Bronchial epithelial cell (primary cell): ENCODE measurements at regions not wholly inside any gene's neighbourhood (a gene's known extent, or its start where the extent isn't known, plus 50 kb on each side); places are given as distances from the start of the nearest gene placed in this dataset.
A peak's percentile ranks its signal among the peaks of the same experiment; 100 is the strongest.

ENCODE experiments used
- DNase-seq: peaks from one replicate; pipeline ENCODE4 v3.0.0-alpha.2; 2010; ENCODE audit warnings: low read depth
- FAIRE-seq: peaks from 2 replicates; lab custom pipeline; 2011; peaks lifted over from hg19 to GRCh38; lab: Jason Lieb, UNC
- H3K27me3 ChIP-seq: 2 replicates; pipeline ENCODE4 v1.5.1; 2011; ENCODE audit warnings: low read length; ENCODE audit not compliant: control insufficient read depth, insufficient read depth
- H3K36me3 ChIP-seq: 2 replicates; pipeline ENCODE4 v1.5.1; 2011; ENCODE audit warnings: low read length; ENCODE audit not compliant: control insufficient read depth, insufficient read depth
- H3K4me3 ChIP-seq: 2 replicates; pipeline ENCODE4 v1.5.1; 2011; ENCODE audit warnings: mild to moderate bottlenecking, low read depth, low read length, control low read depth
- TF ChIP-seq, protein P1 (sequence below): IDR thresholded peaks from 2 replicates; pipeline ENCODE4 v1.5.1; 2011; ENCODE audit warnings: mild to moderate bottlenecking, moderate library complexity, low read length, control low read depth, inconsistent platforms; ENCODE audit not compliant: insufficient read depth, severe bottlenecking

DNA sequence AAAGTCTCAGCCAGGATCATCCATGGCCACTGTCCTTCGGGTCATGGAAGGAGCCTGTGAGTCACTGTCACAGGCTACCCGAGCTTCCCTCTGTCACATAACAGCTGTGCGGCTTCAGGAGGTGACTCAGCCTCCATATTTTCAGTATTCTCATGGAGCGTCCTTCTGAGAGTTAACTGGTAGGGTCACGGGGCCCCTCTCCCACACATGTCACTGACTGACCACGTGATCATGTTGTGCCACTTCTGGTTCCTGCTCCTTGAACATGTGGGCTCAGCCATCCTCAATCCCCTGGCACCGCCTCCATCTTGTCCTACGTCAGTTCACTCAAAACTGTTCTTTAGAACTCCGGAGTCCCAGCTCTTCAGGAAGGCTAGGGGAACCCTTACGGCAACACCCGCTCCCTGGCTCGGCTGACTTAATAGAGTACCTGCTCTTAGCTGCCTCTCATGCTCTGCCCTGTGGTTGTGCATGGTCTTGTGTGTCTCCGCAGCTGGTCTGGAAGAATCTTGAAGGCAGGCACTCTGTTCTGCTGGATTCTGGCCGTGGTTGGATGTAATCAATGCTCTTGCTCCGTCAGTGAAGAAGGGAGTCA, 182.8 kb downstream of the ICE1 start:
- FAIRE-seq (no peak), DNase-seq (no peak)
- Histone ChIP-seq H3K4me3 (no peak overlapping the region), H3K27me3 (no peaks in the 10 kb centered on the region), H3K36me3 (no peaks in the 10 kb centered on the region)
- TF ChIP-seq, protein P1, sequence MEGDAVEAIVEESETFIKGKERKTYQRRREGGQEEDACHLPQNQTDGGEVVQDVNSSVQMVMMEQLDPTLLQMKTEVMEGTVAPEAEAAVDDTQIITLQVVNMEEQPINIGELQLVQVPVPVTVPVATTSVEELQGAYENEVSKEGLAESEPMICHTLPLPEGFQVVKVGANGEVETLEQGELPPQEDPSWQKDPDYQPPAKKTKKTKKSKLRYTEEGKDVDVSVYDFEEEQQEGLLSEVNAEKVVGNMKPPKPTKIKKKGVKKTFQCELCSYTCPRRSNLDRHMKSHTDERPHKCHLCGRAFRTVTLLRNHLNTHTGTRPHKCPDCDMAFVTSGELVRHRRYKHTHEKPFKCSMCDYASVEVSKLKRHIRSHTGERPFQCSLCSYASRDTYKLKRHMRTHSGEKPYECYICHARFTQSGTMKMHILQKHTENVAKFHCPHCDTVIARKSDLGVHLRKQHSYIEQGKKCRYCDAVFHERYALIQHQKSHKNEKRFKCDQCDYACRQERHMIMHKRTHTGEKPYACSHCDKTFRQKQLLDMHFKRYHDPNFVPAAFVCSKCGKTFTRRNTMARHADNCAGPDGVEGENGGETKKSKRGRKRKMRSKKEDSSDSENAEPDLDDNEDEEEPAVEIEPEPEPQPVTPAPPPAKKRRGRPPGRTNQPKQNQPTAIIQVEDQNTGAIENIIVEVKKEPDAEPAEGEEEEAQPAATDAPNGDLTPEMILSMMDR = no peak

DNA sequence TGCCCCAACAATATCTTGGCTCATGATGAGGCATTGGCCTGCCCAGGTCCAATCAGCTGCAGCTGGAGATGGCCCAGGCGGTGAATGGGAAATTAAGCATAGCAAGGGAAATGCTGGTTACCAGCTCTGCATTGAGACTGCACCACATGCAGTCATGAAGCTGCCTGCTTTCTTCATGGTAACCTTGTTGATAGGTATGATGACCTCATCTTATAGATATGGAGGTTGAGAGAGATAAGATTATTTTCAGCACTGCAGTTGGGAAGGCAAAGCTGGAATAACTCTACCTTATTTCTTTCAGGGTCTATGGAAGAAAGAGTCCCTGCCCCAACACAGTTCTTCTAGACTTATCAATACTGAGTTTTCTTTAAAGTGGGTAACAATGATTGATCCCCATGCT, 180.1 kb downstream of the ICE1 start:
- no peaks in the 10 kb centered on the region for H3K27me3 ChIP-seq
- DNase-seq (no peak), FAIRE-seq (no peak)
- H3K36me3 ChIP-seq = no peaks in the 10 kb centered on the region
- TF ChIP-seq, protein P1 = no peak
- no peak overlapping the region for H3K4me3 ChIP-seq

DNA sequence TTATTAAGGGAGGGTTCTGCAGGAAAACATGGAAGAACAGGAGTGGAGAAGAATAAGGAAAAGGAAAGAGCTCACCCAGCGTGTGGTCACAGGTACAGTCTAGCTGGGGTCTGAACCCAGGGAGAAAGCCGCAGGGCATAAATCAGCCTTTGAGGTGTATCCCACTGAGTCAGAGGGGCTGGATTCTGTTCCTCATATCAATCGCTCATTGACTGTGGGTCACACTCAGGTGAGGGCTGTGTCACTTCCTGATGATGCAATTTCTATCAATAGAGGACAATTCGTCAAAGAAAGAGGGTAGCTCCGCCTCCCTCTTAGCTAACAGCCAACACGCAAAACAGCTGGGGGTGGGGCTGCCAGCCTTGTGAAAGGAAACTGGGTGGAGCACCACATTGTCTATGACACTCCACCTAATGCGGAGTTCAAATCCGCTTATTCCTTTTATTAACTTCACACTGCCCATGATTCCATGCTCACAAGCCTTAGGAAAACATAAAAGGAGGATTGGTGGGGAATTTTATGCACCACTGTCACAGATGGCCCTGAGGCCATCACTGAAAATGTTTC, 176.2 kb downstream of the ICE1 start:
- TF ChIP-seq, protein P1 = no peak
- Histone ChIP-seq H3K27me3 (no peaks in the 10 kb centered on the region), H3K36me3 (no peaks in the 10 kb centered on the region), H3K4me3 (no peak overlapping the region)
- DNase-seq = peak; percentile 77
- no peak for FAIRE-seq

DNA sequence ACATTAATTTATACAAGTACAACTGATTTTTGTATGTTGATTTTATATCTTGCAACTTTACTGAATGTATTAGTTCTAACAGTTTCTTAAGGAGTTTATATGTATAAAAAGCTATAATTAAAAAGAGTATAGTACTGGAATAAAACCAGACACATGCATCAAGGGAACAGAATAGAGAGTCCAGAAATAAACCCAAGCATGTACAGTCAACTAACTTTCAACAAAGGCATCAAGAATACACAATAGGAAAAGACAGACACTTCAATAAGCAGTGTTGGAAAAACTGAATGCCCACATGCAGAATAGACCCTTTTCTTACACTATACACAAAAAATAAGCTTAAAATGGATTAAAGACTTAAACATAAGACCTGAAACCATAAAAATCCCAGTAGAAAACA, 170.9 kb downstream of the ICE1 start:
- FAIRE-seq (no peak), DNase-seq (no peak)
- H3K27me3 ChIP-seq = no peaks in the 10 kb centered on the region
- H3K36me3 ChIP-seq = no peaks in the 10 kb centered on the region
- H3K4me3 ChIP-seq = no peak overlapping the region
- TF ChIP-seq, protein P1 = no peak

DNA sequence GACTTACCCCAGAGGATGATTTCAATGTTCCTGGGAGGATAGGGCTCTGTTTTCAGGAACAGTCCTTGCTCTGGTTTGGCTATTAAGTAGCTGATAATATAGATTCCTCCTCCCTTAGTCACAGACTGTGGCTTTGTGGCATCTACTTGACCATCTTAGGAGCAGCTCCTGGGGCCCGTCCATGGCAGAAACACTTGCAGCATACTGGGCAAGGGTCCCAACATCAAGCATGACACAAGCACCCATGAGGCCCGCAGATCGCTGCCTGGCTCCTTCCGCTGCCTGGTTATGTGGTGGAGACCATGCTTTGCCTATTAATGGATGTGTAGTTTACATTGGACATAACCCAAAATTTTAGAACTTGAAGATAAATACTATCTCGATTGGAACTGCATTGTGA, 170.1 kb downstream of the ICE1 start:
- Histone ChIP-seq H3K4me3 (no peak overlapping the region), H3K36me3 (no peaks in the 10 kb centered on the region), H3K27me3 (no peaks in the 10 kb centered on the region)
- TF ChIP-seq, protein P1 = no peak
- FAIRE-seq (no peak), DNase-seq (no peak)

DNA sequence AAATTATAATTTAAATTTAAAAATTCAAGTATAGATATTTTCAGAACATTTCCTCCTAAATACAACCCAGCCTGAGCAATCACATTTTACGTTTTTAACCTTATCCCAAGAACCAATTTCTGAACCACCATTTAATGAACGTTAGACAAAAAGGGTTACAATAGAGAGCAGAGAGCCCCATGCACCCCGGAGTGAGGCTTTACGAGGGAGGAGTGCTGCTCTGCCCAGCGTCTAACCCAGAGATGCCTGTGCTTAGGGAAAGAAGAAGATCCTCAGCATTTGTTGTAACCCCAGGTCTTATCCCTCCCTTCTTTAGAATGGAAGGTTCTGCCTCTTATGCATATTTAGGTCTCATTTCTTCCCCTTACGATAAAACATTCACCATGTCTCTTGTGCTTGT, 169.1 kb downstream of the ICE1 start:
- no peaks in the 10 kb centered on the region for H3K27me3 ChIP-seq
- no peak for FAIRE-seq
- DNase-seq = no peak
- H3K36me3 ChIP-seq = no peaks in the 10 kb centered on the region
- no peak overlapping the region for H3K4me3 ChIP-seq
- TF ChIP-seq, protein P1 = no peak
